Fibroblast of villous mesenchyme (primary cell): ENCODE measurements at regions not wholly inside any gene's neighbourhood (a gene's known extent, or its start where the extent isn't known, plus 50 kb on each side); places are given as distances from the start of the nearest gene placed in this dataset.

ENCODE experiments used
- DNase-seq: peaks from one replicate; pipeline ENCODE4 v3.0.0-alpha.2; 2010; ENCODE audit warnings: low read depth
- H3K4me3 ChIP-seq: 2 replicates; pipeline ENCODE4 v1.5.1; 2011; ENCODE audit warnings: low read depth, mild to moderate bottlenecking, low read length
- TF ChIP-seq, protein P1 (sequence below): IDR thresholded peaks from 2 replicates; pipeline ENCODE4 v1.5.1; 2012; ENCODE audit warnings: low read depth, mild to moderate bottlenecking, low read length; ENCODE audit not compliant: insufficient read depth

DNA sequence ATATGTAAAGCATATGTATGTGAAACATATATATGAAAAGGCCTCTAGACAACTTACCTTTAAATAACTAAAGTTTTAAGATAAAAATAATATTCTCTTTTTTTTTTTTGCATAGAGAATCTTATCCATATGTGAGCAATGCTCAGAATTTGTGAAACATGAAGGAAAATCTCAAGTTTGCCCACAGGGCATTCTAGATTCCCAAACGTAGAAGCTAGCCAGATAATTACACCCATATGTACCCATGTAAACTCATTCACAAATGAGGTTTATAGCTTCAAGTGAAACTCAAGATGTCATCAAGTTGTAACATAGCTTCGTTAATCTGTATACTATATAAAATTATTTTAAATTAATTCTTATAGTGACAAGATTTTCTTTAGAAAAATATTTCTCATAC is 537.3 kb upstream of the NR2F2 start:
- TF ChIP-seq, protein P1, sequence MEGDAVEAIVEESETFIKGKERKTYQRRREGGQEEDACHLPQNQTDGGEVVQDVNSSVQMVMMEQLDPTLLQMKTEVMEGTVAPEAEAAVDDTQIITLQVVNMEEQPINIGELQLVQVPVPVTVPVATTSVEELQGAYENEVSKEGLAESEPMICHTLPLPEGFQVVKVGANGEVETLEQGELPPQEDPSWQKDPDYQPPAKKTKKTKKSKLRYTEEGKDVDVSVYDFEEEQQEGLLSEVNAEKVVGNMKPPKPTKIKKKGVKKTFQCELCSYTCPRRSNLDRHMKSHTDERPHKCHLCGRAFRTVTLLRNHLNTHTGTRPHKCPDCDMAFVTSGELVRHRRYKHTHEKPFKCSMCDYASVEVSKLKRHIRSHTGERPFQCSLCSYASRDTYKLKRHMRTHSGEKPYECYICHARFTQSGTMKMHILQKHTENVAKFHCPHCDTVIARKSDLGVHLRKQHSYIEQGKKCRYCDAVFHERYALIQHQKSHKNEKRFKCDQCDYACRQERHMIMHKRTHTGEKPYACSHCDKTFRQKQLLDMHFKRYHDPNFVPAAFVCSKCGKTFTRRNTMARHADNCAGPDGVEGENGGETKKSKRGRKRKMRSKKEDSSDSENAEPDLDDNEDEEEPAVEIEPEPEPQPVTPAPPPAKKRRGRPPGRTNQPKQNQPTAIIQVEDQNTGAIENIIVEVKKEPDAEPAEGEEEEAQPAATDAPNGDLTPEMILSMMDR: no peak
- no peak for DNase-seq
- H3K4me3 ChIP-seq: no peak overlapping the region

DNA sequence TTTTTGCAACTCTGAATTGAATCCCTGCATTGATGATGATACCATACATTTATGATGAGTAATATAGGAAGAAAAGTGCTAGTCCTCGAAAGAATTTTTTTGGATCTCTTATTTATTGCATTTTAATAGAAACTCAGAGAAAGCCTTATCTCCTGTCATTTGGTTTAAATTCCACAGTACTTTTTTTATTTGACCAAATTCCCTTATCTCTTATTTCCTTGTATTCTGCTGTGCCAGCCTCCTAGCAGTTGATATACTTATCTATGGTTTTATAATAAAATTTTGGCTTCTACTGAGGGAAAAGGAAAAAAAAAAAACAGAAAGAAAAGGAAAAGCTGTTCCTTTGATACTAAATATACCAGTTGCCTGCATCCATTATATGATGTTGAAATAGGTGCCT is 535.1 kb upstream of the NR2F2 start:
- DNase-seq: no peak
- TF ChIP-seq, protein P1: no peak

GRCh38 chr15:95799286-95800200 is 531.0 kb upstream of the NR2F2 start:
- TF ChIP-seq, protein P1: no peak
- DNase-seq: peak; percentile 91
- H3K4me3 ChIP-seq: no peak overlapping the region

More for the DNA sequence above, 535.1 kb upstream of the NR2F2 start:
- no peak overlapping the region for H3K4me3 ChIP-seq

- DNase-seq: no peak
- H3K4me3 ChIP-seq: no peak overlapping the region
- TF ChIP-seq, protein P1: no peak
Observed at GRCh38 chr15:95804484-95804883, 526.0 kb upstream of the NR2F2 start.

DNA sequence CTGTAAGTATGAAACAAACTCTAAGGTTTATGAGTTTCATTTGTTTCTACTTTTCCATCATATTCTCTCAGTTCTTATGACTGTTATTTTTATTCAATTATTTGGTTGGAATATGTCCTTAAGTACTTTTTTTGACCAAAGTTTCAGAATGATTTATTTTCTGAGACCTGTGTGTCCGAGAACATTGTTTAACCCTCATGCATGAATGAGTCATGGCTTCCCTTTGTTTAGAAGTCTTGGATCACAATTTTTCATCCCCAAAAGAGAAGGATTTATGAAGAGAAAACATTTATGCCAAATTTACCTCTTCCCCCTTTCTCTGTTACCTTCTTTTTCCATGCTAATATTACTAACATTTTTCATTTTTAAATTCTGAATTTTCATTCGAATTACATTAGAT is 518.0 kb upstream of the NR2F2 start:
- no peak overlapping the region for H3K4me3 ChIP-seq
- TF ChIP-seq, protein P1: no peak
- DNase-seq: peak; percentile 16

- TF ChIP-seq, protein P1: no peak
- H3K4me3 ChIP-seq: no peak overlapping the region
- no peak for DNase-seq
Observed at GRCh38 chr15:95814908-95815307, 515.6 kb upstream of the NR2F2 start.
